ENCODE measurements at regions not wholly inside any gene's neighbourhood (a gene's known extent, or its start where the extent isn't known, plus 50 kb on each side); places are given as distances from the start of the nearest gene placed in this dataset.

DNA sequence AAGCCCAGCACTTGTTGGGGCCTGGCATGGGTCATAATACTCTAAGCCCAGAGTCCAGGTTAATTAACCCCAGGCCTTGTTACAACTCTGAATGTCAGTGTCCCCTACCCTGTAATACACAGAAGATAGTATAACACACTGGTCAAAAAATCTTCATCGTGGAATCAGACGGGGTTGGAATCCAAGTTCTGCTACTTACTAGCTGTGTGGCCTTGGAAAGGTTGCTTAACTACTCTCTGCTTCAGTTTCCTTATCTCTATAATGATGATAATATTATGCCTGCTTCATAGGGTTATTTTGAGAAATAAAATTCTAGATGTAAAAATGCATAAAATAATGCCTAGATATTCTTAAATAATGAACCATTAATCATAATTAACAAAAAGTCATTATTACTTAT, 77.8 kb upstream of the CTTNBP2NL start:
- Histone ChIP-seq H3K4me1 (ENCODE audit: control insufficient read depth in 2 of 2, insufficient read depth in 2 of 2, low read length in 2 of 2) (no peaks in the 10 kb centered on the region), H3K9ac (ENCODE audit: low read length) (no peak overlapping the region), H3K27ac (ENCODE audit: low read length in 2 of 2) (no peak overlapping the region), H3K36me3 (replicated peaks in 1 of 2; ENCODE audit: control extremely low read depth in 1 of 2, control insufficient read depth in 1 of 2, extremely low read depth in 1 of 2, insufficient read depth in 2 of 2, low read length in 1 of 2) (no peaks in the 10 kb centered on the region), H3K4me2 (replicated peaks; ENCODE audit: low read depth, low read length, poor library complexity, severe bottlenecking) (no peak overlapping the region), H3K9me3 (ENCODE audit: control extremely low read depth in 1 of 3, control insufficient read depth in 2 of 3, insufficient read depth in 1 of 3, low read length in 2 of 3) (peaks cover 0 to 1% (median 0%) of the 10 kb centered on the region in 3 donors), H3K79me2 (ENCODE audit: control insufficient read depth, insufficient read depth, low read length) (no peaks in the 10 kb centered on the region), H4K20me1 (ENCODE audit: control insufficient read depth, insufficient read depth, low read length, poor library complexity, severe bottlenecking) (no peaks in the 10 kb centered on the region), H3K4me3 (ENCODE audit: control extremely low read depth in 1 of 5, extremely low read depth in 1 of 5, insufficient read depth in 1 of 5, low read depth in 2 of 5, low read length in 4 of 5) (no peak overlapping the region), H2AFZ (ENCODE audit: insufficient read depth, low read depth, low read length, poor library complexity, severe bottlenecking) (no peak overlapping the region), H3K27me3 (replicated peaks in 1 of 4; ENCODE audit: control extremely low read depth in 1 of 4, control insufficient read depth in 3 of 4, insufficient read depth in 4 of 4, low read length in 3 of 4) (peaks cover 0 to 10% (median 0%) of the 10 kb centered on the region in 4 experiments)
- H3K27ac Mint-ChIP-seq, result no peak overlapping the region
- H3K4me3 Mint-ChIP-seq, result no peak overlapping the region
- no CpG with 5 or more reads among the region's 2 CpGs for WGBS (ENCODE audit: insufficient coverage)
- no peak for TF ChIP-seq EZH2 (IDR thresholded peaks at IDR 0.05; ENCODE audit: borderline replicate concordance, insufficient read depth, low read depth, low read length, poor library complexity, severe bottlenecking)
- TF ChIP-seq, protein P1, sequence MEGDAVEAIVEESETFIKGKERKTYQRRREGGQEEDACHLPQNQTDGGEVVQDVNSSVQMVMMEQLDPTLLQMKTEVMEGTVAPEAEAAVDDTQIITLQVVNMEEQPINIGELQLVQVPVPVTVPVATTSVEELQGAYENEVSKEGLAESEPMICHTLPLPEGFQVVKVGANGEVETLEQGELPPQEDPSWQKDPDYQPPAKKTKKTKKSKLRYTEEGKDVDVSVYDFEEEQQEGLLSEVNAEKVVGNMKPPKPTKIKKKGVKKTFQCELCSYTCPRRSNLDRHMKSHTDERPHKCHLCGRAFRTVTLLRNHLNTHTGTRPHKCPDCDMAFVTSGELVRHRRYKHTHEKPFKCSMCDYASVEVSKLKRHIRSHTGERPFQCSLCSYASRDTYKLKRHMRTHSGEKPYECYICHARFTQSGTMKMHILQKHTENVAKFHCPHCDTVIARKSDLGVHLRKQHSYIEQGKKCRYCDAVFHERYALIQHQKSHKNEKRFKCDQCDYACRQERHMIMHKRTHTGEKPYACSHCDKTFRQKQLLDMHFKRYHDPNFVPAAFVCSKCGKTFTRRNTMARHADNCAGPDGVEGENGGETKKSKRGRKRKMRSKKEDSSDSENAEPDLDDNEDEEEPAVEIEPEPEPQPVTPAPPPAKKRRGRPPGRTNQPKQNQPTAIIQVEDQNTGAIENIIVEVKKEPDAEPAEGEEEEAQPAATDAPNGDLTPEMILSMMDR (IDR thresholded peaks at IDR 0.05), result no peak
- no peaks in the 10 kb centered on the region for H3K9me3 Mint-ChIP-seq (ENCODE audit: insufficient read depth)
- no peaks in the 10 kb centered on the region for H3K4me1 Mint-ChIP-seq
- no peak for ATAC-seq (ENCODE audit: low read depth)
- peaks cover 20% of the 10 kb centered on the region for H3K27me3 Mint-ChIP-seq
- DNase-seq, result no peak
- intact Hi-C loops (cut with micrococcal nuclease), result no loop called here
- ChIA-PET CTCF (no interaction called here), POLR2A (no interaction called here)

DNA sequence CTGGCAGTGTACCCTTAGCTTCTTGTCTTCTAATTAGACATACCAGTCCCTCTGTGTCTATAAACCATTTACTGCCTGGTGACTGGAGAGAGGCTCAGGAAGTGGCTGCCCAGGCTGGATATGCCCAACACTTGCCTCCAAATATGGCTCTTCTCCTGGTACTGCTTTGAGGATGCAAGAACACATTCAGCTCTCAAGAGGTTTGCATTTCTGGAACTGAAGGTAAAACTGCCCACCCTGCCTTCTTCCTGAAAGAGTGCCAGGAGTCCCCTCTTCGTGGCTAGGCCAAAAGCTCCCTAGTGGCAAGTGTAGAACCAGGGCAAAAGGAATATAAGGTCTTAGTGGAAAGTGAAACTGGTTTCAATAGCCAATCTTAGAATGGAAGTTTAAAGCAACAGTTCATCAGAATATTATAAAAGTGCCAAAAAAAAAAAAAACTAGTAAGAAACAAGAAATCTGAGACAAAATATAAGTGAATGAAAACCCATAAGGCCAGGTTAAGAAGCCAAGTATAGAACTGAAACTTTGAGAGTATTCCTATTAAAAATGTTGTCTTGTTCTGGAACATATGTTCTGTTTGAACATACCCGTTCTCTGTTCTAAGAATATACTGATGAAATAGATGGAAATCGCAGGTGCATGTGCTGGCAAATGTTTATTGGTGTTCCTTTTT, 77.2 kb upstream of the CTTNBP2NL start:
- Histone ChIP-seq H3K79me2 (ENCODE audit: control insufficient read depth, insufficient read depth, low read length) (no peaks in the 10 kb centered on the region), H3K4me2 (replicated peaks; ENCODE audit: low read depth, low read length, poor library complexity, severe bottlenecking) (no peak overlapping the region), H3K36me3 (replicated peaks in 1 of 2; ENCODE audit: control extremely low read depth in 1 of 2, control insufficient read depth in 1 of 2, extremely low read depth in 1 of 2, insufficient read depth in 2 of 2, low read length in 1 of 2) (no peaks in the 10 kb centered on the region), H3K9ac (ENCODE audit: low read length) (no peak overlapping the region), H4K20me1 (ENCODE audit: control insufficient read depth, insufficient read depth, low read length, poor library complexity, severe bottlenecking) (no peaks in the 10 kb centered on the region), H3K27me3 (replicated peaks in 1 of 4; ENCODE audit: control extremely low read depth in 1 of 4, control insufficient read depth in 3 of 4, insufficient read depth in 4 of 4, low read length in 3 of 4) (peaks cover 0 to 10% (median 0%) of the 10 kb centered on the region in 4 experiments), H3K4me3 (ENCODE audit: control extremely low read depth in 1 of 5, extremely low read depth in 1 of 5, insufficient read depth in 1 of 5, low read depth in 2 of 5, low read length in 4 of 5) (no peak overlapping the region), H3K4me1 (ENCODE audit: control insufficient read depth in 2 of 2, insufficient read depth in 2 of 2, low read length in 2 of 2) (no peaks in the 10 kb centered on the region), H3K9me3 (ENCODE audit: control extremely low read depth in 1 of 3, control insufficient read depth in 2 of 3, insufficient read depth in 1 of 3, low read length in 2 of 3) (peaks cover 0 to 1% (median 0%) of the 10 kb centered on the region in 3 donors), H3K27ac (ENCODE audit: low read length in 2 of 2) (no peak overlapping the region), H2AFZ (ENCODE audit: insufficient read depth, low read depth, low read length, poor library complexity, severe bottlenecking) (no peak overlapping the region)
- POLR2A ChIA-PET, result no interaction called here
- H3K27me3 Mint-ChIP-seq, result peaks cover 15% of the 10 kb centered on the region
- CTCF ChIA-PET, result no interaction called here
- no peaks in the 10 kb centered on the region for H3K9me3 Mint-ChIP-seq (ENCODE audit: insufficient read depth)
- no peak for DNase-seq
- no peak for ATAC-seq (ENCODE audit: low read depth)
- no peaks in the 10 kb centered on the region for H3K4me1 Mint-ChIP-seq
- 100% methylated on average over 1 of the region's 3 CpGs for WGBS (ENCODE audit: insufficient coverage)
- no peak overlapping the region for H3K27ac Mint-ChIP-seq
- intact Hi-C loops (cut with micrococcal nuclease), result no loop called here
- TF ChIP-seq, protein P1 (IDR thresholded peaks at IDR 0.05), result no peak
- no peak for TF ChIP-seq EZH2 (IDR thresholded peaks at IDR 0.05; ENCODE audit: borderline replicate concordance, insufficient read depth, low read depth, low read length, poor library complexity, severe bottlenecking)
- H3K4me3 Mint-ChIP-seq, result no peak overlapping the region
